Parathyroid adenoma (tissue), 2 donors: ENCODE measurements at regions not wholly inside any gene's neighbourhood (a gene's known extent, or its start where the extent isn't known, plus 50 kb on each side); places are given as distances from the start of the nearest gene placed in this dataset.

Experiments
- H2AFZ ChIP-seq: fragments of 300-600 bp; sonication (generic); one replicate; pipeline ENCODE4 v1.7.0; 2017; ENCODE audit warnings: antibody characterized with exemption, mild to moderate bottlenecking
- H3K27ac ChIP-seq: fragments of 300-600 bp; sonication (generic); one replicate; pipeline ENCODE4 v1.7.0; 2017
- H3K27me3 ChIP-seq: fragments of 300-600 bp; sonication (generic); one replicate; pipeline ENCODE4 v1.7.0; 2017; ENCODE audit warnings: low read length; ENCODE audit not compliant: control insufficient read depth, insufficient read depth
- H3K36me3 ChIP-seq: fragments of 300-600 bp; sonication (generic); one replicate; pipeline ENCODE4 v1.7.0; 2017; ENCODE audit warnings: low read length; ENCODE audit not compliant: control insufficient read depth, insufficient read depth
- H3K4me1 ChIP-seq: fragments of 300-600 bp; sonication (generic); one replicate; pipeline ENCODE4 v1.7.0; 2017; ENCODE audit warnings: control low read depth
- H3K4me2 ChIP-seq: fragments of 300-600 bp; sonication (generic); one replicate; pipeline ENCODE4 v1.7.0; 2017; ENCODE audit warnings: low read length
- H3K4me3 ChIP-seq: fragments of 300-600 bp; sonication (generic); one replicate; pipeline ENCODE4 v1.7.0; 2017; ENCODE audit warnings: low read depth, low read length
- H3K79me2 ChIP-seq: fragments of 300-600 bp; sonication (generic); one replicate; pipeline ENCODE4 v1.7.0; 2017; ENCODE audit warnings: control low read depth
- H3K9ac ChIP-seq: fragments of 300-600 bp; sonication (generic); one replicate; pipeline ENCODE4 v1.7.0; 2017; ENCODE audit warnings: mild to moderate bottlenecking
- H3K9me3 ChIP-seq: fragments of 300-600 bp; sonication (generic); one replicate; pipeline ENCODE4 v1.7.0; 2017; ENCODE audit warnings: low read length; ENCODE audit not compliant: control insufficient read depth
- CTCF ChIP-seq: fragments of 300-600 bp; sonication (generic); IDR thresholded peaks from one replicate; pipeline ENCODE4 v1.7.0; 2017; ENCODE audit warnings: antibody characterized with exemption, mild to moderate bottlenecking
- donor health status: primary hyperparathyroidism.

- H3K9me3 ChIP-seq = no peaks in the 10 kb centered on the region
Observed at GRCh38 chr14:62189698-62190097, 427.5 kb downstream of the SNAPC1 start.

GRCh38 chr14:62206456-62206855, 444.2 kb downstream of the SNAPC1 start:
- H3K27ac ChIP-seq = no peak overlapping the region
- H3K9ac ChIP-seq = no peak overlapping the region
- H2AFZ ChIP-seq = no peak overlapping the region
- no peaks in the 10 kb centered on the region for H3K36me3 ChIP-seq
- no peak overlapping the region for H3K4me3 ChIP-seq
- H3K4me1 ChIP-seq = no peaks in the 10 kb centered on the region
- H3K79me2 ChIP-seq = no peaks in the 10 kb centered on the region
- TF ChIP-seq CTCF = no peak
- no peak overlapping the region for H3K4me2 ChIP-seq
- no peaks in the 10 kb centered on the region for H3K27me3 ChIP-seq
- no peaks in the 10 kb centered on the region for H3K9me3 ChIP-seq

More at GRCh38 chr14:62189698-62190097, 427.5 kb downstream of the SNAPC1 start:
- Histone ChIP-seq H2AFZ (no peak overlapping the region), H3K79me2 (no peaks in the 10 kb centered on the region), H3K36me3 (no peaks in the 10 kb centered on the region), H3K4me1 (no peaks in the 10 kb centered on the region), H3K27ac (no peak overlapping the region), H3K4me2 (no peak overlapping the region), H3K9ac (no peak overlapping the region), H3K27me3 (no peaks in the 10 kb centered on the region), H3K4me3 (no peak overlapping the region)
- TF ChIP-seq CTCF = no peak

GRCh38 chr14:62209287-62209899, 447.2 kb downstream of the SNAPC1 start:
- H3K4me1 ChIP-seq = no peaks in the 10 kb centered on the region
- TF ChIP-seq CTCF = no peak
- no peaks in the 10 kb centered on the region for H3K36me3 ChIP-seq
- no peaks in the 10 kb centered on the region for H3K9me3 ChIP-seq
- H3K79me2 ChIP-seq = no peaks in the 10 kb centered on the region
- H2AFZ ChIP-seq = no peak overlapping the region
- H3K27ac ChIP-seq = no peak overlapping the region
- no peak overlapping the region for H3K9ac ChIP-seq
- H3K27me3 ChIP-seq = no peaks in the 10 kb centered on the region
- no peak overlapping the region for H3K4me2 ChIP-seq
- H3K4me3 ChIP-seq = no peak overlapping the region

- Histone ChIP-seq H3K9me3 (no peaks in the 10 kb centered on the region), H2AFZ (no peak overlapping the region), H3K4me2 (no peak overlapping the region), H3K79me2 (no peaks in the 10 kb centered on the region), H3K4me3 (no peak overlapping the region), H3K4me1 (no peaks in the 10 kb centered on the region), H3K36me3 (no peaks in the 10 kb centered on the region), H3K9ac (no peak overlapping the region), H3K27ac (no peak overlapping the region), H3K27me3 (no peaks in the 10 kb centered on the region)
- no peak for TF ChIP-seq CTCF
Observed at GRCh38 chr14:62213516-62213915, 451.3 kb downstream of the SNAPC1 start.

GRCh38 chr14:62216121-62216520, 453.9 kb downstream of the SNAPC1 start:
- Histone ChIP-seq H3K4me1 (no peaks in the 10 kb centered on the region), H3K4me3 (no peak overlapping the region), H3K9ac (no peak overlapping the region), H3K4me2 (no peak overlapping the region), H3K36me3 (no peaks in the 10 kb centered on the region), H3K27ac (no peak overlapping the region), H3K9me3 (no peaks in the 10 kb centered on the region), H3K79me2 (no peaks in the 10 kb centered on the region), H3K27me3 (no peaks in the 10 kb centered on the region), H2AFZ (no peak overlapping the region)
- TF ChIP-seq CTCF = no peak
